HEK293 (cell line): ENCODE measurements at regions not wholly inside any gene's neighbourhood (a gene's known extent, or its start where the extent isn't known, plus 50 kb on each side); places are given as distances from the start of the nearest gene placed in this dataset.

ENCODE experiments used
- CTCF ChIA-PET: fragments of 350-600 bp; formaldehyde crosslinking; extraction: SDS; loops from one replicate; lab custom pipeline; 2021; ENCODE audit warnings: antibody characterized with exemption; lab: Yijun Ruan, JAX
- POLR2A ChIA-PET: fragments of 300-600 bp; formaldehyde crosslinking; extraction: SDS; loops from one replicate; lab custom pipeline; 2020; ENCODE audit warnings: antibody characterized with exemption, inconsistent platforms; lab: Yijun Ruan, JAX
- H3K27ac ChIP-seq: fragments of 200-500 bp; sonication (Bioruptor generic); 2 replicates; pipeline ENCODE4 v1.5.1; 2014; ENCODE audit warnings: low read depth, low read length, control low read depth, inconsistent platforms; ENCODE audit errors: extremely low read depth
- H3K36me3 ChIP-seq, 2 experiments: fragments of 200-500 bp in 1 of 2; sonication (Bioruptor generic) in 1 of 2; 1 replicate in 1 of 2; 2 replicates in 1 of 2; pipeline ENCODE4 v1.5.1; 2014 to 2017; ENCODE audit warnings: inconsistent platforms in 2 of 2, low read length in 2 of 2; ENCODE audit not compliant: control insufficient read depth in 2 of 2, insufficient read depth in 1 of 2
- H3K4me1 ChIP-seq: fragments of 200-500 bp; sonication (Bioruptor generic); 2 replicates; pipeline ENCODE4 v1.5.1; 2014; ENCODE audit warnings: mild to moderate bottlenecking, low read length, inconsistent platforms; ENCODE audit not compliant: control insufficient read depth, insufficient read depth
- H3K4me3 ChIP-seq: 2 replicates; pipeline ENCODE4 v1.5.1; 2011; ENCODE audit warnings: low read depth, mild to moderate bottlenecking, control low read depth, low read length, moderate library complexity
- H3K9me3 ChIP-seq: fragments of 200-500 bp; sonication (Bioruptor generic); 2 replicates; pipeline ENCODE4 v1.5.1; 2014; ENCODE audit warnings: low read depth, low read length, inconsistent platforms; ENCODE audit not compliant: control insufficient read depth, insufficient read depth
- FEZF1 ChIP-seq: fragments of 450-650 bp; formaldehyde crosslinking; IDR thresholded peaks from 2 replicates; pipeline ENCODE4 v1.5.1; 2016; ENCODE audit warnings: missing biosample characterization, missing genetic modification characterization
- GLIS1 ChIP-seq: fragments of 450-650 bp; formaldehyde crosslinking; IDR thresholded peaks from 2 replicates; pipeline ENCODE4 v1.5.1; 2016; ENCODE audit warnings: missing biosample characterization, missing genetic modification characterization
- HOXC10 ChIP-seq: sonication (generic); formaldehyde crosslinking; IDR thresholded peaks from 2 replicates; pipeline ENCODE4 v1.8.1; 2023; ENCODE audit warnings: mild to moderate bottlenecking, missing genetic modification reagents
- MEIS1 ChIP-seq: sonication (generic); formaldehyde crosslinking; IDR thresholded peaks from 2 replicates; pipeline ENCODE4 v1.8.1; 2022; ENCODE audit warnings: missing genetic modification reagents, mild to moderate bottlenecking, borderline replicate concordance
- REST ChIP-seq: fragments of 450-650 bp; formaldehyde crosslinking; IDR thresholded peaks from 2 replicates; pipeline ENCODE4 v1.5.1; 2016; ENCODE audit warnings: missing biosample characterization, missing genetic modification characterization
- ZEB2 ChIP-seq: fragments of 450-650 bp; formaldehyde crosslinking; IDR thresholded peaks from 2 replicates; pipeline ENCODE4 v1.5.1; 2016; ENCODE audit warnings: missing biosample characterization, missing genetic modification characterization
- ZFP3 ChIP-seq: fragments of 450-650 bp; formaldehyde crosslinking; IDR thresholded peaks from 2 replicates; pipeline ENCODE4 v1.5.1; 2016; ENCODE audit warnings: low read depth, missing biosample characterization, missing genetic modification characterization
- ZFP41 ChIP-seq: fragments of 450-650 bp; formaldehyde crosslinking; IDR thresholded peaks from 2 replicates; pipeline ENCODE4 v1.5.1; 2016; ENCODE audit warnings: missing biosample characterization, missing genetic modification characterization, borderline replicate concordance
- ZFP69B ChIP-seq: fragments of 450-650 bp; formaldehyde crosslinking; IDR thresholded peaks from 2 replicates; pipeline ENCODE4 v1.5.1; 2016; ENCODE audit warnings: missing biosample characterization, missing genetic modification characterization
- ZNF112 ChIP-seq: fragments of 450-650 bp; formaldehyde crosslinking; IDR thresholded peaks from 2 replicates; pipeline ENCODE4 v1.5.0; 2017; ENCODE audit warnings: missing biosample characterization, missing genetic modification characterization
- ZNF121 ChIP-seq: fragments of 450-650 bp; formaldehyde crosslinking; IDR thresholded peaks from 2 replicates; pipeline ENCODE4 v1.5.1; 2016; ENCODE audit warnings: missing biosample characterization, missing genetic modification characterization
- ZNF157 ChIP-seq: fragments of 450-650 bp; formaldehyde crosslinking; IDR thresholded peaks from 2 replicates; pipeline ENCODE4 v1.5.1; 2016; ENCODE audit warnings: missing biosample characterization, missing genetic modification characterization
- ZNF169 ChIP-seq: fragments of 450-650 bp; formaldehyde crosslinking; IDR thresholded peaks from 2 replicates; pipeline ENCODE4 v1.5.1; 2016; ENCODE audit warnings: missing biosample characterization, missing genetic modification characterization
- ZNF174 ChIP-seq: fragments of 450-650 bp; formaldehyde crosslinking; IDR thresholded peaks from 2 replicates; pipeline ENCODE4 v1.5.0; 2017; ENCODE audit warnings: missing biosample characterization, mild to moderate bottlenecking, missing genetic modification characterization
- ZNF202 ChIP-seq: fragments of 450-650 bp; formaldehyde crosslinking; IDR thresholded peaks from 2 replicates; pipeline ENCODE4 v1.5.1; 2016; ENCODE audit warnings: missing biosample characterization, missing genetic modification characterization, borderline replicate concordance
- ZNF24 ChIP-seq: fragments of 450-650 bp; formaldehyde crosslinking; IDR thresholded peaks from 2 replicates; pipeline ENCODE4 v1.5.1; 2016; ENCODE audit warnings: missing biosample characterization, missing genetic modification characterization
- ZNF266 ChIP-seq: fragments of 450-650 bp; formaldehyde crosslinking; IDR thresholded peaks from 2 replicates; pipeline ENCODE4 v1.5.1; 2016; ENCODE audit warnings: missing biosample characterization, missing genetic modification characterization, low read depth
- ZNF292 ChIP-seq: fragments of 450-650 bp; formaldehyde crosslinking; IDR thresholded peaks from 2 replicates; pipeline ENCODE4 v1.5.1; 2016; ENCODE audit warnings: low read depth, missing biosample characterization, missing genetic modification characterization, borderline replicate concordance
- ZNF324 ChIP-seq: fragments of 450-650 bp; formaldehyde crosslinking; IDR thresholded peaks from 2 replicates; pipeline ENCODE4 v1.5.1; 2016; ENCODE audit warnings: missing biosample characterization, missing genetic modification characterization
- ZNF350 ChIP-seq: fragments of 450-650 bp; formaldehyde crosslinking; IDR thresholded peaks from 2 replicates; pipeline ENCODE4 v1.5.0; 2017; ENCODE audit warnings: missing biosample characterization, mild to moderate bottlenecking, missing genetic modification characterization
- ZNF394 ChIP-seq: fragments of 450-650 bp; formaldehyde crosslinking; IDR thresholded peaks from 2 replicates; pipeline ENCODE4 v1.5.1; 2016; ENCODE audit warnings: missing biosample characterization, missing genetic modification characterization, mild to moderate bottlenecking, moderate library complexity, borderline replicate concordance
- ZNF423 ChIP-seq: fragments of 450-650 bp; formaldehyde crosslinking; IDR thresholded peaks from 2 replicates; pipeline ENCODE4 v1.5.1; 2016; ENCODE audit warnings: missing biosample characterization, missing genetic modification characterization
- ZNF433 ChIP-seq: fragments of 450-650 bp; formaldehyde crosslinking; IDR thresholded peaks from 2 replicates; pipeline ENCODE4 v1.5.1; 2016; ENCODE audit warnings: missing biosample characterization, missing genetic modification characterization, low read depth
- ZNF514 ChIP-seq: fragments of 450-650 bp; formaldehyde crosslinking; IDR thresholded peaks from 2 replicates; pipeline ENCODE4 v1.5.1; 2016; ENCODE audit warnings: missing biosample characterization, missing genetic modification characterization
- ZNF701 ChIP-seq: fragments of 450-650 bp; formaldehyde crosslinking; IDR thresholded peaks from 2 replicates; pipeline ENCODE4 v1.5.1; 2016; ENCODE audit warnings: missing biosample characterization, missing genetic modification characterization
- ZNF707 ChIP-seq: fragments of 450-650 bp; formaldehyde crosslinking; IDR thresholded peaks from 2 replicates; pipeline ENCODE4 v1.5.1; 2016; ENCODE audit warnings: missing biosample characterization, missing genetic modification characterization
- ZNF747 ChIP-seq: fragments of 450-650 bp; formaldehyde crosslinking; IDR thresholded peaks from 2 replicates; pipeline ENCODE4 v1.5.1; 2016; ENCODE audit warnings: missing biosample characterization, missing genetic modification characterization
- ZNF776 ChIP-seq: fragments of 450-650 bp; formaldehyde crosslinking; IDR thresholded peaks from 2 replicates; pipeline ENCODE4 v1.5.0; 2017; ENCODE audit warnings: missing biosample characterization, missing genetic modification characterization, borderline replicate concordance
- ZNF830 ChIP-seq: fragments of 450-650 bp; IDR thresholded peaks from 2 replicates; pipeline ENCODE4 v1.5.0; 2018; ENCODE audit warnings: missing biosample characterization, missing genetic modification characterization, low read depth, mild to moderate bottlenecking, moderate library complexity
- TF ChIP-seq, protein P1 (sequence below): fragments of 450-650 bp; formaldehyde crosslinking; optimal IDR thresholded peaks from 2 replicates; pipeline ENCODE3; 2016; ENCODE audit warnings: missing biosample characterization, mild to moderate bottlenecking, missing genetic modification characterization
- TF ChIP-seq, protein P2 (sequence below): fragments of 450-650 bp; formaldehyde crosslinking; IDR thresholded peaks from 2 replicates; pipeline ENCODE4 v1.5.1; 2016; ENCODE audit warnings: missing biosample characterization, missing genetic modification characterization
- TF ChIP-seq, protein P3 (sequence below): fragments of 450-650 bp; formaldehyde crosslinking; IDR thresholded peaks from 2 replicates; pipeline ENCODE4 v1.5.1; 2016; ENCODE audit warnings: missing biosample characterization, missing genetic modification characterization

GRCh38 chr20:40942006-40942405, 86.6 kb upstream of the TOP1 start:
- no peak for TF ChIP-seq ZNF324 (tag by site-specific recombination)
- TF ChIP-seq, protein P1, sequence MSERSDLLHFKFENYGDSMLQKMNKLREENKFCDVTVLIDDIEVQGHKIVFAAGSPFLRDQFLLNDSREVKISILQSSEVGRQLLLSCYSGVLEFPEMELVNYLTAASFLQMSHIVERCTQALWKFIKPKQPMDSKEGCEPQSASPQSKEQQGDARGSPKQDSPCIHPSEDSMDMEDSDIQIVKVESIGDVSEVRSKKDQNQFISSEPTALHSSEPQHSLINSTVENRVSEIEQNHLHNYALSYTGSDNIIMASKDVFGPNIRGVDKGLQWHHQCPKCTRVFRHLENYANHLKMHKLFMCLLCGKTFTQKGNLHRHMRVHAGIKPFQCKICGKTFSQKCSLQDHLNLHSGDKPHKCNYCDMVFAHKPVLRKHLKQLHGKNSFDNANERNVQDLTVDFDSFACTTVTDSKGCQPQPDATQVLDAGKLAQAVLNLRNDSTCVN (tag by site-specific recombination), result no peak
- no peak for TF ChIP-seq ZNF830 (tag by site-specific recombination)
- TF ChIP-seq HOXC10 (CRISPR knock-in tag), result no peak
- no peak for TF ChIP-seq ZNF121
- no peak for TF ChIP-seq ZNF423 (tag by site-specific recombination)
- no peak for TF ChIP-seq ZNF701 (tag by site-specific recombination)
- TF ChIP-seq ZNF24, result no peak
- no peak for TF ChIP-seq ZNF174
- TF ChIP-seq GLIS1 (tag by site-specific recombination), result no peak
- no peak for TF ChIP-seq ZNF433
- TF ChIP-seq ZFP41 (tag by site-specific recombination), result no peak
- TF ChIP-seq ZNF350 (tag by site-specific recombination), result no peak
- no peak for TF ChIP-seq ZNF776 (tag by site-specific recombination)
- no peak for TF ChIP-seq ZNF112 (tag by site-specific recombination)
- TF ChIP-seq, protein P2, sequence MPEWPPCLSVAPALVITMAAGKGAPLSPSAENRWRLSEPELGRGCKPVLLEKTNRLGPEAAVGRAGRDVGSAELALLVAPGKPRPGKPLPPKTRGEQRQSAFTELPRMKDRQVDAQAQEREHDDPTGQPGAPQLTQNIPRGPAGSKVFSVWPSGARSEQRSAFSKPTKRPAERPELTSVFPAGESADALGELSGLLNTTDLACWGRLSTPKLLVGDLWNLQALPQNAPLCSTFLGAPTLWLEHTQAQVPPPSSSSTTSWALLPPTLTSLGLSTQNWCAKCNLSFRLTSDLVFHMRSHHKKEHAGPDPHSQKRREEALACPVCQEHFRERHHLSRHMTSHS (tag by site-specific recombination), result no peak
- no peak for TF ChIP-seq ZNF266 (tag by site-specific recombination)
- TF ChIP-seq, all 188 proteins: peak for 0
- H3K4me1 ChIP-seq, result no peaks in the 10 kb centered on the region; the same call in 1 of the 2 replicates
- H3K36me3 ChIP-seq, result no peaks in the 10 kb centered on the region
- ChIA-PET CTCF (interaction anchor here (0.7 kb wide), 1 partner anchor 1675 kb away, joined by 3 read pairs; no protein-coding TSS in a partner anchor), POLR2A (no interaction called here)
- no peak overlapping the region for H3K27ac ChIP-seq
- no peaks in the 10 kb centered on the region for H3K9me3 ChIP-seq
- H3K4me3 ChIP-seq, result no peak overlapping the region

GRCh38 chr20:40942775-40943174, 85.8 kb upstream of the TOP1 start:
- no peaks in the 10 kb centered on the region; the same call in 1 of the 2 replicates for H3K4me1 ChIP-seq
- H3K4me3 ChIP-seq, result no peak overlapping the region
- ChIA-PET POLR2A (no interaction called here), CTCF (interaction anchor here (0.7 kb wide), 1 partner anchor 1676 kb away, joined by 3 read pairs; no protein-coding TSS in a partner anchor)
- no peaks in the 10 kb centered on the region for H3K9me3 ChIP-seq
- no peaks in the 10 kb centered on the region for H3K36me3 ChIP-seq
- H3K27ac ChIP-seq, result no peak overlapping the region
- no peak for TF ChIP-seq ZFP3 (tag by site-specific recombination)
- TF ChIP-seq ZNF394 (tag by site-specific recombination), result no peak
- no peak for TF ChIP-seq FEZF1 (tag by site-specific recombination)
- no peak for TF ChIP-seq ZNF202 (tag by site-specific recombination)
- TF ChIP-seq ZFP69B, result no peak
- TF ChIP-seq ZNF169 (tag by site-specific recombination), result no peak
- TF ChIP-seq ZEB2 (tag by site-specific recombination), result no peak
- TF ChIP-seq ZNF514 (tag by site-specific recombination), result no peak
- TF ChIP-seq REST, result no peak
- no peak for TF ChIP-seq ZNF292 (tag by site-specific recombination)
- TF ChIP-seq ZNF157, result no peak
- no peak for TF ChIP-seq ZNF707 (tag by site-specific recombination)
- no peak for TF ChIP-seq ZNF747 (tag by site-specific recombination)
- TF ChIP-seq, protein P3, sequence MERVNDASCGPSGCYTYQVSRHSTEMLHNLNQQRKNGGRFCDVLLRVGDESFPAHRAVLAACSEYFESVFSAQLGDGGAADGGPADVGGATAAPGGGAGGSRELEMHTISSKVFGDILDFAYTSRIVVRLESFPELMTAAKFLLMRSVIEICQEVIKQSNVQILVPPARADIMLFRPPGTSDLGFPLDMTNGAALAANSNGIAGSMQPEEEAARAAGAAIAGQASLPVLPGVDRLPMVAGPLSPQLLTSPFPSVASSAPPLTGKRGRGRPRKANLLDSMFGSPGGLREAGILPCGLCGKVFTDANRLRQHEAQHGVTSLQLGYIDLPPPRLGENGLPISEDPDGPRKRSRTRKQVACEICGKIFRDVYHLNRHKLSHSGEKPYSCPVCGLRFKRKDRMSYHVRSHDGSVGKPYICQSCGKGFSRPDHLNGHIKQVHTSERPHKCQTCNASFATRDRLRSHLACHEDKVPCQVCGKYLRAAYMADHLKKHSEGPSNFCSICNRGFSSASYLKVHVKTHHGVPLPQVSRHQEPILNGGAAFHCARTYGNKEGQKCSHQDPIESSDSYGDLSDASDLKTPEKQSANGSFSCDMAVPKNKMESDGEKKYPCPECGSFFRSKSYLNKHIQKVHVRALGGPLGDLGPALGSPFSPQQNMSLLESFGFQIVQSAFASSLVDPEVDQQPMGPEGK (tag by site-specific recombination), result no peak
- no peak for TF ChIP-seq MEIS1 (CRISPR knock-in tag)
